ENCODE measurements at regions not wholly inside any gene's neighbourhood (a gene's known extent, or its start where the extent isn't known, plus 50 kb on each side); places are given as distances from the start of the nearest gene placed in this dataset.

GRCh38 chr5:89556215-89556913 lies 673.4 kb upstream of the MEF2C start:
- DNase-seq (ENCODE audit: low read depth, low spot score): peak; percentile 87
- no peak for TF ChIP-seq CTCF (IDR thresholded peaks at IDR 0.05; ENCODE audit: low read depth, low read length)
- in situ Hi-C loops (cut with HindIII; ENCODE audit: low sequenced_read_pairs): no loop called here
- no peak overlapping the region for H3K4me3 ChIP-seq (ENCODE audit: low read depth, low read length)

- TF ChIP-seq CTCF (IDR thresholded peaks at IDR 0.05; ENCODE audit: low read depth, low read length): no peak
- DNase-seq (ENCODE audit: low read depth, low spot score): no peak
- H3K4me3 ChIP-seq (ENCODE audit: low read depth, low read length): no peak overlapping the region
- in situ Hi-C loops (cut with HindIII; ENCODE audit: low sequenced_read_pairs): no loop called here
These were observed 663.7 kb upstream of the MEF2C start for GRCh38 chr5:89546657-89547056.

- in situ Hi-C loops (cut with HindIII; ENCODE audit: low sequenced_read_pairs): no loop called here
- no peak for TF ChIP-seq CTCF (IDR thresholded peaks at IDR 0.05; ENCODE audit: low read depth, low read length)
- H3K4me3 ChIP-seq (ENCODE audit: low read depth, low read length): no peak overlapping the region
These were observed 662.6 kb upstream of the MEF2C start for GRCh38 chr5:89545626-89546025.

GRCh38 chr5:89545076-89545475 lies 662.1 kb upstream of the MEF2C start:
- H3K4me3 ChIP-seq (ENCODE audit: low read depth, low read length): no peak overlapping the region
- no peak for TF ChIP-seq CTCF (IDR thresholded peaks at IDR 0.05; ENCODE audit: low read depth, low read length)
- no peak for DNase-seq (ENCODE audit: low read depth, low spot score)
- in situ Hi-C loops (cut with HindIII; ENCODE audit: low sequenced_read_pairs): no loop called here

More at GRCh38 chr5:89545626-89546025, 662.6 kb upstream of the MEF2C start:
- no peak for DNase-seq (ENCODE audit: low read depth, low spot score)

- no peak overlapping the region for H3K4me3 ChIP-seq (ENCODE audit: low read depth, low read length)
- in situ Hi-C loops (cut with HindIII; ENCODE audit: low sequenced_read_pairs): no loop called here
- DNase-seq (ENCODE audit: low read depth, low spot score): no peak
- TF ChIP-seq CTCF (IDR thresholded peaks at IDR 0.05; ENCODE audit: low read depth, low read length): no peak
These were observed 659.8 kb upstream of the MEF2C start for GRCh38 chr5:89542736-89543135.

GRCh38 chr5:89537800-89538199 lies 654.8 kb upstream of the MEF2C start:
- in situ Hi-C loops (cut with HindIII; ENCODE audit: low sequenced_read_pairs): no loop called here
- DNase-seq (ENCODE audit: low read depth, low spot score): no peak
- H3K4me3 ChIP-seq (ENCODE audit: low read depth, low read length): no peak overlapping the region
- no peak for TF ChIP-seq CTCF (IDR thresholded peaks at IDR 0.05; ENCODE audit: low read depth, low read length)
